Progenitor cell of endocrine pancreas (in vitro differentiated cells): ENCODE measurements at regions not wholly inside any gene's neighbourhood (a gene's known extent, or its start where the extent isn't known, plus 50 kb on each side); places are given as distances from the start of the nearest gene placed in this dataset.

Experiments used
- DNase-seq: peaks from one replicate; pipeline ENCODE4 v3.0.0; 2021; ENCODE audit warnings: low spot score; ENCODE audit not compliant: unreplicated experiment
- H3K27ac Mint-ChIP-seq: 2 replicates; pipeline ENCODE4 v1.8.0; 2021; ENCODE audit warnings: mild to moderate bottlenecking, moderate library complexity, mixed read lengths
- H3K27me3 Mint-ChIP-seq: 2 replicates; pipeline ENCODE4 v1.8.0; 2021; ENCODE audit warnings: mixed read lengths
- H3K36me3 Mint-ChIP-seq: 2 replicates; pipeline ENCODE4 v1.8.0; 2022; ENCODE audit warnings: mixed read lengths; ENCODE audit not compliant: insufficient read depth
- H3K4me1 Mint-ChIP-seq: 2 replicates; pipeline ENCODE4 v1.8.0; 2021; ENCODE audit warnings: low read depth, mixed read lengths
- H3K4me3 Mint-ChIP-seq: 2 replicates; pipeline ENCODE4 v1.8.0; 2021; ENCODE audit warnings: low read depth, mild to moderate bottlenecking, moderate library complexity, mixed read lengths
- H3K9me3 Mint-ChIP-seq: 2 replicates; pipeline ENCODE4 v1.8.0; 2021; ENCODE audit warnings: low read depth, mixed read lengths
- TF ChIP-seq, protein P1 (sequence below): fragments of 200-600 bp; sonication (generic); IDR thresholded peaks from one replicate; pipeline ENCODE4 v1.5.0; 2021; ENCODE audit warnings: antibody characterized with exemption, mild to moderate bottlenecking; ENCODE audit not compliant: unreplicated experiment

GRCh38 chr12:4114986-4115385 is 158.6 kb upstream of the CCND2 start:
- DNase-seq, result no peak
- no peaks in the 10 kb centered on the region for H3K9me3 Mint-ChIP-seq
- H3K36me3 Mint-ChIP-seq, result no peaks in the 10 kb centered on the region
- H3K27ac Mint-ChIP-seq, result no peak overlapping the region
- H3K27me3 Mint-ChIP-seq, result peaks cover 62% of the 10 kb centered on the region
- TF ChIP-seq, protein P1, sequence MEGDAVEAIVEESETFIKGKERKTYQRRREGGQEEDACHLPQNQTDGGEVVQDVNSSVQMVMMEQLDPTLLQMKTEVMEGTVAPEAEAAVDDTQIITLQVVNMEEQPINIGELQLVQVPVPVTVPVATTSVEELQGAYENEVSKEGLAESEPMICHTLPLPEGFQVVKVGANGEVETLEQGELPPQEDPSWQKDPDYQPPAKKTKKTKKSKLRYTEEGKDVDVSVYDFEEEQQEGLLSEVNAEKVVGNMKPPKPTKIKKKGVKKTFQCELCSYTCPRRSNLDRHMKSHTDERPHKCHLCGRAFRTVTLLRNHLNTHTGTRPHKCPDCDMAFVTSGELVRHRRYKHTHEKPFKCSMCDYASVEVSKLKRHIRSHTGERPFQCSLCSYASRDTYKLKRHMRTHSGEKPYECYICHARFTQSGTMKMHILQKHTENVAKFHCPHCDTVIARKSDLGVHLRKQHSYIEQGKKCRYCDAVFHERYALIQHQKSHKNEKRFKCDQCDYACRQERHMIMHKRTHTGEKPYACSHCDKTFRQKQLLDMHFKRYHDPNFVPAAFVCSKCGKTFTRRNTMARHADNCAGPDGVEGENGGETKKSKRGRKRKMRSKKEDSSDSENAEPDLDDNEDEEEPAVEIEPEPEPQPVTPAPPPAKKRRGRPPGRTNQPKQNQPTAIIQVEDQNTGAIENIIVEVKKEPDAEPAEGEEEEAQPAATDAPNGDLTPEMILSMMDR, result no peak
- H3K4me1 Mint-ChIP-seq, result peaks cover 3% of the 10 kb centered on the region
- H3K4me3 Mint-ChIP-seq, result no peak overlapping the region

- Mint-ChIP-seq H3K4me1 (peaks cover 3% of the 10 kb centered on the region), H3K36me3 (no peaks in the 10 kb centered on the region), H3K27ac (no peak overlapping the region), H3K27me3 (peaks cover 49% of the 10 kb centered on the region), H3K9me3 (no peaks in the 10 kb centered on the region), H3K4me3 (no peak overlapping the region)
- no peak for DNase-seq
- TF ChIP-seq, protein P1, result no peak
These were observed 160.7 kb upstream of the CCND2 start for GRCh38 chr12:4112734-4113325.

DNA sequence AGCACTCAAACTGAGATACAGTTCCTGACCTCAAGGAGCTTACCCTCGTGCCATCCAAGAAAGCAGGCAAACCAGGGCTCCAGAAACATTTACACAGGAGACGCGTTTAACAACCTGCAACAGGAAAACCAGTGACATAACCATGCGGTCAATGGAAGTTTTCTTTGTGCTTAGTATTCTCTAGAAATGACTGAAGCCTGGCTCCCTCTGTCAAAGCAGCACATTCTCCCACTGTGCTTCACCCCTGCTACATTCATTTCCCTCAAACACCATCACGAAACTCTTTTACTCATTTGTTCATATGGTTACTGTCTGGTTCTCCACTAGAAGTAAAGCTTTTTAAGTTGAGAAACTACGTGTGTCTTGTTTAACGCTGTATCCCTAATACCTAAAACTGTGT is 161.3 kb upstream of the CCND2 start:
- peaks cover 3% of the 10 kb centered on the region for H3K4me1 Mint-ChIP-seq
- no peak for DNase-seq
- H3K36me3 Mint-ChIP-seq, result no peaks in the 10 kb centered on the region
- no peak overlapping the region for H3K4me3 Mint-ChIP-seq
- TF ChIP-seq, protein P1, result no peak
- no peak overlapping the region for H3K27ac Mint-ChIP-seq
- H3K9me3 Mint-ChIP-seq, result no peaks in the 10 kb centered on the region
- H3K27me3 Mint-ChIP-seq, result peaks cover 44% of the 10 kb centered on the region

GRCh38 chr12:4111010-4111409 is 162.6 kb upstream of the CCND2 start:
- Mint-ChIP-seq H3K9me3 (no peaks in the 10 kb centered on the region), H3K4me3 (no peak overlapping the region), H3K27me3 (peaks cover 40% of the 10 kb centered on the region), H3K4me1 (peaks cover 3% of the 10 kb centered on the region), H3K36me3 (no peaks in the 10 kb centered on the region), H3K27ac (no peak overlapping the region)
- DNase-seq, result no peak
- TF ChIP-seq, protein P1, result no peak

GRCh38 chr12:4109826-4110225 is 163.7 kb upstream of the CCND2 start:
- DNase-seq, result no peak
- H3K27ac Mint-ChIP-seq, result no peak overlapping the region
- TF ChIP-seq, protein P1, result no peak

More at GRCh38 chr12:4109826-4110225, 163.7 kb upstream of the CCND2 start:
- Mint-ChIP-seq H3K9me3 (no peaks in the 10 kb centered on the region), H3K4me1 (no peaks in the 10 kb centered on the region), H3K4me3 (no peak overlapping the region), H3K36me3 (no peaks in the 10 kb centered on the region), H3K27me3 (peaks cover 31% of the 10 kb centered on the region)
